ENCODE measurements at regions not wholly inside any gene's neighbourhood (a gene's known extent, or its start where the extent isn't known, plus 50 kb on each side); places are given as distances from the start of the nearest gene placed in this dataset.

GRCh38 chr1:116819081-116819480 lies 64.9 kb downstream of the CD2 start:
- no peak for DNase-seq (ENCODE audit: low spot score)

GRCh38 chr1:116820369-116820768 lies 66.1 kb downstream of the CD2 start:
- no peak for DNase-seq (ENCODE audit: low spot score)

- no peak for DNase-seq (ENCODE audit: low spot score)
Measured at GRCh38 chr1:116821763-116822162, 67.5 kb downstream of the CD2 start.

- no peak for DNase-seq (ENCODE audit: low spot score)
Measured at GRCh38 chr1:116824631-116825206, 70.5 kb downstream of the CD2 start.

GRCh38 chr1:116825207-116825719 lies 71.0 kb downstream of the CD2 start:
- DNase-seq (ENCODE audit: low spot score): no peak

GRCh38 chr1:116825720-116826438 lies 71.6 kb downstream of the CD2 start:
- DNase-seq (ENCODE audit: low spot score): no peak

GRCh38 chr1:116826818-116827606 lies 72.8 kb downstream of the CD2 start:
- DNase-seq (ENCODE audit: low spot score): no peak

- DNase-seq (ENCODE audit: low spot score): no peak
Measured at GRCh38 chr1:116827607-116828105, 73.4 kb downstream of the CD2 start.

- DNase-seq (ENCODE audit: low spot score): no peak
Measured at GRCh38 chr1:116832308-116832931, 77.3 kb upstream of the PTGFRN start.

- DNase-seq (ENCODE audit: low spot score): no peak
Measured at GRCh38 chr1:116832932-116833578, 76.7 kb upstream of the PTGFRN start.

GRCh38 chr1:116833718-116834117 lies 76.0 kb upstream of the PTGFRN start:
- no peak for DNase-seq (ENCODE audit: low spot score)

- no peak for DNase-seq (ENCODE audit: low spot score)
Measured at GRCh38 chr1:116834595-116834994, 75.1 kb upstream of the PTGFRN start.

GRCh38 chr1:116835161-116835560 lies 74.6 kb upstream of the PTGFRN start:
- no peak for DNase-seq (ENCODE audit: low spot score)

- no peak for DNase-seq (ENCODE audit: low spot score)
Measured at GRCh38 chr1:116836099-116836498, 73.6 kb upstream of the PTGFRN start.

- DNase-seq (ENCODE audit: low spot score): no peak
Measured at GRCh38 chr1:116841569-116842344, 68.0 kb upstream of the PTGFRN start.

GRCh38 chr1:116842654-116843053 lies 67.1 kb upstream of the PTGFRN start:
- DNase-seq (ENCODE audit: low spot score): no peak

- no peak for DNase-seq (ENCODE audit: low spot score)
Measured at GRCh38 chr1:116844775-116845174, 64.9 kb upstream of the PTGFRN start.

GRCh38 chr1:116847190-116847589 lies 62.5 kb upstream of the PTGFRN start:
- no peak for DNase-seq (ENCODE audit: low spot score)

GRCh38 chr1:116847688-116848531 lies 61.8 kb upstream of the PTGFRN start:
- peak; percentile 60 for DNase-seq (ENCODE audit: low spot score)

GRCh38 chr1:116850436-116850835 lies 59.3 kb upstream of the PTGFRN start:
- DNase-seq (ENCODE audit: low spot score): no peak

Measured in ureter (tissue), 1 donor.